H7 (cell line): ENCODE measurements at regions not wholly inside any gene's neighbourhood (a gene's known extent, or its start where the extent isn't known, plus 50 kb on each side); places are given as distances from the start of the nearest gene placed in this dataset.

Experiments used
- DNase-seq: peaks from one replicate; pipeline ENCODE4 v3.0.0; 2012
- H3K27me3 ChIP-seq: 2 replicates; pipeline ENCODE4 v1.6.0; 2011; ENCODE audit warnings: mild to moderate bottlenecking, low read length; ENCODE audit not compliant: control insufficient read depth, insufficient read depth
- H3K36me3 ChIP-seq: replicated peaks from 2 replicates; pipeline ENCODE4 v1.5.1; 2011; ENCODE audit warnings: low read length; ENCODE audit not compliant: control insufficient read depth, insufficient read depth
- H3K4me3 ChIP-seq: 2 replicates; pipeline ENCODE4 v1.5.1; 2011; ENCODE audit warnings: low read depth, mild to moderate bottlenecking, control low read depth, low read length, moderate library complexity; ENCODE audit not compliant: insufficient read depth

DNA sequence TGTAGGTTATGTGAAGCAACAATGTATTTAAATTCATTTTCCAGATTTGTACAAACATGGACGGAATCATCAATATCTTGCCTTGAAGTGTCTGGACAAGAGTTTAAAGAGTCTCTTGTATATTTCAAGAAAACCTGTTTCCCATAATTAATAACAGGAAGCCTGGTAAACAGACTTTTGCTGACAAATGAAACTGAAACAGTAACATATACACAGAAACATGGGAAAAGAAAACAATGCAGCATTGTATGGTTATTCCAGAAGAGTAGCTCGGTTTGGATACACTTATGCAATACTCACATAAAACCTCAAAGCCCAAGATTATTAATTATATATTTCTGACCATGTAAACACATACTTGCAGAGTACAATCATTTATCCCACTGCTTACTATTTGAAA, 265.5 kb downstream of the PTPRC start:
- no peak for DNase-seq
- no peak overlapping the region for H3K4me3 ChIP-seq
- no peaks in the 10 kb centered on the region for H3K27me3 ChIP-seq
- H3K36me3 ChIP-seq: no peaks in the 10 kb centered on the region

DNA sequence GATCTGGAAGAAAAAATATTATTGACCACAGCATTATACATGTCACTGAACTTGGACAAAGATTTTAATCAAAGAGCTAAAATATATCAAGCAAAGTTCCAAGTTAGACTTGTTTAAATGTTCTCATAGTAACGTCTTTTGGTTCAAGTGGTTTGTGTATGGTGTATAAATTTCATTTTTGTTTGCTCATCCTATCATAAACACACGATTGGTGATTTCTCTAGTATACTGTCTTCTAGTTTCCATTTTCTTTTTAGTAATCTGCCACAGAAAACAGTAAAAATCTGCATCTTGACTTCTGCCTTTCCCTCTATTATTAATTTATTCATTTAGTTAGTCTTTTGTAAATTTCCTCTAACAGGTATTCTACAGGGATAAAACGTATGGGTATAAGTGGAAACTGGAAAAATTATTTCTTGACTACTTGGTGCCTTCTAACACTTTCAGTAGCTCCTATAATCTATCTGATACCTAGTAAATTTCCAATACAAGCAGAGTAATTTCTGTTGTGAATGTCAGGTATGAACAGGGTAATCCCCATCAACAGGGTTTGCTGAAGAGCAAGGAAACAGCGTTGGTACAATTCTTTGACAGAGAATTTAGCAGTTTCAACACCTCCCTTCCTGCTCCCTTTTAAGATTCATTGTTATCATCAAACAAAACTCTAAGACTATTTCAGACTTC, 268.0 kb downstream of the PTPRC start:
- Histone ChIP-seq H3K27me3 (no peaks in the 10 kb centered on the region), H3K4me3 (no peak overlapping the region), H3K36me3 (no peaks in the 10 kb centered on the region)
- DNase-seq: no peak

- no peak for DNase-seq
- no peak overlapping the region for H3K4me3 ChIP-seq
- H3K36me3 ChIP-seq: no peaks in the 10 kb centered on the region
- no peaks in the 10 kb centered on the region for H3K27me3 ChIP-seq
Observed at GRCh38 chr1:198907423-198907746, 268.5 kb downstream of the PTPRC start.

- Histone ChIP-seq H3K4me3 (no peak overlapping the region), H3K36me3 (no peaks in the 10 kb centered on the region), H3K27me3 (no peaks in the 10 kb centered on the region)
- DNase-seq: no peak
Observed at GRCh38 chr1:198908995-198909394, 270.2 kb downstream of the PTPRC start.

- Histone ChIP-seq H3K36me3 (no peaks in the 10 kb centered on the region), H3K4me3 (no peak overlapping the region), H3K27me3 (no peaks in the 10 kb centered on the region)
- no peak for DNase-seq
Observed at GRCh38 chr1:198909973-198910372, 271.1 kb downstream of the PTPRC start.

DNA sequence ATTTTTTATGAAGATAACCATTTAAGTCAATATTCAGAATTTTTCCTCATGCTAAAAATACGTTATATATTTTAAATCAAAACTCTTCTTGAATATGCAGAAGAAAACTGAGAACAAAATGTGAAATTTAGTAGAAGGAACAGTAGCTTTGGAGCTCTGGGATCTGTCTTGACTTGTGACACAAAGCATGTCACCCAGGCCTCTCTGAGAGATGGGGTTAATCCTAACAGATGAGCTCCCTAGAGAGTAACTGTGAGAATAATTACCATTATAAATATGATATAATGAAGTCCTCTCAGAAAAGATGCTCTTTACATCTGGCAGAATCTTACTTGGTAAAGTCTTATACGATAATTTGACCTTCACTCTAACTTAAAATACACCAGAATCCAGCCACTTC, 272.0 kb downstream of the PTPRC start:
- no peak overlapping the region for H3K4me3 ChIP-seq
- no peak for DNase-seq
- H3K36me3 ChIP-seq: no peaks in the 10 kb centered on the region
- H3K27me3 ChIP-seq: no peaks in the 10 kb centered on the region

DNA sequence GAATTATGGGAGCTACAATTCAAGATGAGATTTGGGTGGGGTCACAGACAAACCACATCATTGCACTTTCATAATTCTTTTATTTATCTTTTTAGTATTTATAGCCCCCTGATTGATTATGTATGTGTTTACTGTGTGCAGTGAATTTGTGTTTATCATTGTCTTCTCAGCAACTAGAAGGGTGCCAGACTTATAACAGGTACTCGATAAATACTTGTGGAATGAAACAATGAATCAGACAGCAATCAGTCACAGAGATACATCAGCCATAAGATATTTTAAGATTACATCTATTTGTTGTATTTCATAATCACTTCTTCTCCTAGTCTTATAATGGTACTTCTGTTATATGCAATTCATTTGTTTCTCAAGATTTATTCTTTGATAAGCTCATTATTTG, 273.2 kb downstream of the PTPRC start:
- Histone ChIP-seq H3K4me3 (no peak overlapping the region), H3K36me3 (no peaks in the 10 kb centered on the region), H3K27me3 (no peaks in the 10 kb centered on the region)
- no peak for DNase-seq

GRCh38 chr1:198913667-198914066, 274.8 kb downstream of the PTPRC start:
- no peak for DNase-seq
- Histone ChIP-seq H3K27me3 (no peaks in the 10 kb centered on the region), H3K4me3 (no peak overlapping the region), H3K36me3 (no peaks in the 10 kb centered on the region)

DNA sequence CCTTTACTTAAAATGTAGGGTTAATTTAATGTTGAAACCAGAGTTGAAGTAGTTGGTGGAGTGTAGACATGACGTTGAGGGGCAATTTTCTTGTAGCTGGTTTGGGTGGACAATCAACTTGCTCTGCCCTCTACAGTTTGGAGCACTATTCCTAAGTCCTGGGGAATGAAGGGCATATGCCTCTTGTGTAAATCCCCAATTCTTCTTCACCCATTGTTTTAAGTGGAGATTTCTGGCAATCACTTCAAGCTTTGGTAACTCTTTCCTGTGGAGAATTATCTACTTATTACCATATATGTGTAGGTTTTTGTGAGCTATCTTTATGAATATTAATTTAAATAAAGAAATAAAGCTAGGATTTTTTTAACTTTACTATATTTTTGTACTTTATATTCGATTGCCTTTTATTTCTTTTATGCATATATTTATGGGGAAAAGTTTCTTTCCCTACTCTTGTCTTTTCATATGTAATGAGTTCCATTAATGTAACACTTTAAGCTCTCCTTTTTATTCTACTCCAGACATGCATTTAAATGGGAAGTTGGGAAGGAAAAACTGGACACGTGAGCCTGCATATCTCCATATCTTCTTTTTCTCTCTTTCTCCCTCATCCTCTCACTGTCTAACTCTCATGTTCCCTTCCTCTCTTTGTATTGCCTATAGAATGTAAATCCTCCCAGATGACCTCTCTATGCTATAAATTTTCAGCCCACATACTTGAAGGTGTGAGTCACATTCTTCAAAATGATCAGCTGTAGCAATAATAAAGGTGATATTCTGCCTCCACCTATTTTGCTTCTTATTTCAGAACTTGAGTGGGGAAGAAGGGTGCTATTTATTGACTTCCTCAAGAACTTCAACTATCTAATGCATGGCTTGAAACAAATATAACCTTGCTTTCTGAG, 276.7 kb downstream of the PTPRC start:
- no peaks in the 10 kb centered on the region for H3K36me3 ChIP-seq

DNA sequence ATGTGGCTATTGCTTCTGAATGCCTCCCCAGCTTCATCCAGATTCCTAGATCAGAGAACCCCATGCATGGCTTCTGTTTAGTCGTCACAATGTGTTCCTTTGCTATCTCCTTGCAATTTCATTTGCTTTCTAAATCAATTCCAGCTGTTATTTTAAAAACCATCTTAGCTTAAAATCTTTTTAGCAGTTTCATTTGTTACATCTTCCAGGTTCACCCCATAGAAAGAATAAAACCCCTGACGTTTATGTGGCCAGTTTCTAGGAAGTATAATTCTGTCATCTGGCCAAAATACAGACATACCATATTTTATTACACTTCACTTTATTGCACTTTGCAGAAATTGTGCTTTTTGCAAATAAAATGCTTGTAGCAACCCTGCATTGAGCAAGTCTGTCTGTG, 278.4 kb downstream of the PTPRC start:
- no peak for DNase-seq
- Histone ChIP-seq H3K4me3 (no peak overlapping the region), H3K36me3 (no peaks in the 10 kb centered on the region), H3K27me3 (no peaks in the 10 kb centered on the region)

More for the DNA sequence above, 276.7 kb downstream of the PTPRC start:
- no peak for DNase-seq
- Histone ChIP-seq H3K4me3 (no peak overlapping the region), H3K27me3 (no peaks in the 10 kb centered on the region)

- Histone ChIP-seq H3K4me3 (no peak overlapping the region), H3K36me3 (no peaks in the 10 kb centered on the region)
- DNase-seq: no peak
Observed at GRCh38 chr1:198918920-198919319, 280.1 kb downstream of the PTPRC start.

GRCh38 chr1:198919667-198920398, 281.0 kb downstream of the PTPRC start:
- Histone ChIP-seq H3K4me3 (no peak overlapping the region), H3K36me3 (no peaks in the 10 kb centered on the region), H3K27me3 (no peaks in the 10 kb centered on the region)
- no peak for DNase-seq

More at GRCh38 chr1:198918920-198919319, 280.1 kb downstream of the PTPRC start:
- H3K27me3 ChIP-seq: no peaks in the 10 kb centered on the region

DNA sequence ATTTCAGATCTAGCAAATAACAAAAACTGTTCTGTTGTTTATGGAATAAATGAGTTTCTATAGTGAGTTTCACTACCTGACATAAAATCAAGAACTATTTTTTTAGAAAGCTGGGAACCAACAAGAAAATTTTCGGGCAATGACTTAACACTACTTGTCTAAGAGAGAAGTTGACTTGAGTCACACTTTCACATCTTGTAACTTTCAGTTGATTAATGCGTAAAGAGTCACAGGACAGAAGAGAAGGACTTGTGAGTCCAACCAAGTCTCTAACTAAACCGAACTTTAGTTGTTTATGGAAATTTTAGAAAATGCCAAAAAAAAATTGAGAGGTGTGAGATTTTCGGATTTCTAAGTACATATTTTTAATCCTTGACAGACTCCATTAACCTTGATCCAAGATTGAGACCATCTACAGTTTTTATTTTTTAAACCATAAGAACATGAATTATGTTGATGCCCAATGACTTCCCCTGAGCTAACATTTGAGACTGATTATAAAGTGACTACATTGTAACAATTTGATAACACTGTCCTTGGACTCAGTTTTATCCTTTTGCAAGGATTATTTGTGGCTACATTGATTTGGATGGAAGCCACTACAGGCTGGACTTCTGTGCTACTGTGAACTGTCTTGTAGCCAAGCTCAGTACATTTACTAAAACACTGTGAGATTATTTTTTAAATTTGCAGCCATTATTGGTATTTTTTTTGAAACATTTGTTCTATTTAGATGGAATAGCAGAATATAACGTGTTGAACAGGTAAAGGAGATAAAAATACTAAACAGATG, 284.0 kb downstream of the PTPRC start:
- H3K4me3 ChIP-seq: no peak overlapping the region
- H3K36me3 ChIP-seq: no peaks in the 10 kb centered on the region
- no peak for DNase-seq
- no peaks in the 10 kb centered on the region; the same call in 1 of the 2 replicates for H3K27me3 ChIP-seq

DNA sequence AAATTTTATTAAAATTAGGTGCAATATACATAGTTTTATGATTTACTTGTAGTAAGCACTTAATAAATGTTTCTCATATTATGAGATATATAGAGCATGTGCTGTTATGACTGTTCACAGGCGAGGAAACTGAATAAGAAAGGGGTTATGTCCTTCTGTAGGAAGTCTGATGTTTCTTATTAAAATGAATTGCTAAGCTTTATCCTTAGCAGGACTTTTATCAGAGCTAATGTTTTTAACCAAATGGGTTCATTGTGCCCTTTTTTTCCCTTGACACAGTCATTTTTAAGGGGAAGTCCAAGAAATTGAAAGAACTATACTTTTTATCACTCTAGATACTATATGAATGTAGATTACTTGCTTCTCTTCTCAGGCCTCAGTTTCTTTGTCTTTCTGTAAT, 285.2 kb downstream of the PTPRC start:
- Histone ChIP-seq H3K36me3 (no peaks in the 10 kb centered on the region), H3K27me3 (no peaks in the 10 kb centered on the region; the same call in 1 of the 2 replicates), H3K4me3 (no peak overlapping the region)
- no peak for DNase-seq
